Activated CD4-positive, alpha-beta T cell treated with anti-CD3 and anti-CD28 coated beads, Interleukin-2, amount 50 U/mL, for 16 hours (primary cell): ENCODE measurements at regions not wholly inside any gene's neighbourhood (a gene's known extent, or its start where the extent isn't known, plus 50 kb on each side); places are given as distances from the start of the nearest gene placed in this dataset.
"Not testable (repeated sequence)": the region's sequence is repeated elsewhere in the genome, so short reads cannot be mapped to it uniquely, and the experiment has no call there.

Experiments
- DNase-seq: peaks from one replicate; pipeline ENCODE4 v3.0.0-alpha.2; 2020

DNA sequence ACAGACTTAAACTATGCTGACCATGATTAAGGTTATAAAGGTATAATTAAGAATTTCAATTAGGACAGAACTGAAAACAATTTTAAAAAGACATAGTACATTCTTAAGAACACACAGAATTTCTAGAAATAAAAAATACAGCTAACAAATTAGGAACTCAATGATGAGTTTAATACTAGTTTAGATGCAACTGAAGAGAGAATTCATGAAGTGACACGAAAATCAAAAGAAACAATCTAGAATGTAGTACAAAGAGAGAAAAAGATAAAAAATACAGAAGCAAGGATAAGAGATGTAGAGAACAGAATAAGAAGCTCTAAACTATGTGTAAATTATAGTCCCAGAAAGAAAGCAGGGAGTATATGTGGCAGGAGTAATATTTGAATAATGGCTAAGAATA is 187.8 kb upstream of the KRR1 start:
- DNase-seq = no peak

GRCh38 chr12:75698052-75698451 is 186.6 kb upstream of the KRR1 start:
- no peak for DNase-seq

DNA sequence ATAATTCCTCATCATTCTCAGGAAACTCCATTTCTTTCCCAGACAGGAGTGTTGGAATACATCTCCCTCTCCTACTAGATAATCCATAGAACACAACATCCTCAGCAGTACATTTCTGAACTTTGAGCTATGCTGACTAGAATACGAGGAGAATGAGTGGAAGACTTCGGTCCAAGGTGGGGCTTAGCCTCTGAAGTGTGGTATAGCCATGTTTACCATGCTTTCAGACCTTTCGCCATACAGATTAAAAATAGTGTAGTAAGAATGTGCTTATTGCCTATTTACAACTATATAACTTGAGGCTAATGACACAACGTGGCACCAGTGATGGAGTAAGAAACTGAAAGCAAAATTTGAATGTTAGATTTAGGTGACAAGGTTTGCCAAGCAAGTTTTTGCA is 184.5 kb upstream of the KRR1 start:
- DNase-seq = no peak

- no peak for DNase-seq
Measured at GRCh38 chr12:75694534-75695268, 183.3 kb upstream of the KRR1 start.

DNA sequence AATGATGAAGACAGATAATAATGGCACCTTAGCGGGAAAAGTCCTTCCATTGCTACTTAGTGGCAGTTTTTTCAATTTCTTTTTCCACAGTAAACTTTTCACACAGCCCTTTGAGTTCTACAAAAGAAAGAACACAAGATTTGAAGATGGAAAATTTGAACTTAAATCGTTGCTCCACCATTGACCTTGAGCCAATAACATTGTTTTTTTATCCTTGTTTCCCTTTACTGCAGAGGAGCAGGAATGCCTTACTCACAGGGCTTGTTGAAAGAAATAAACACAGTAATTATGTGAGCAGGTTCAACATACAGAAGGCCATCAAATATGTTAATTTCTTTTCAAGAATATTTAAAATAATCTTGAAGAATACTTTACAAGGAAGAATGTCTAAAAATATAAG is 181.5 kb upstream of the KRR1 start:
- no peak for DNase-seq

- no peak for DNase-seq
Measured at GRCh38 chr12:75690296-75690955, 179.0 kb upstream of the KRR1 start.

GRCh38 chr12:75686233-75686632 is 174.8 kb upstream of the KRR1 start:
- not testable (repeated sequence) for DNase-seq

DNA sequence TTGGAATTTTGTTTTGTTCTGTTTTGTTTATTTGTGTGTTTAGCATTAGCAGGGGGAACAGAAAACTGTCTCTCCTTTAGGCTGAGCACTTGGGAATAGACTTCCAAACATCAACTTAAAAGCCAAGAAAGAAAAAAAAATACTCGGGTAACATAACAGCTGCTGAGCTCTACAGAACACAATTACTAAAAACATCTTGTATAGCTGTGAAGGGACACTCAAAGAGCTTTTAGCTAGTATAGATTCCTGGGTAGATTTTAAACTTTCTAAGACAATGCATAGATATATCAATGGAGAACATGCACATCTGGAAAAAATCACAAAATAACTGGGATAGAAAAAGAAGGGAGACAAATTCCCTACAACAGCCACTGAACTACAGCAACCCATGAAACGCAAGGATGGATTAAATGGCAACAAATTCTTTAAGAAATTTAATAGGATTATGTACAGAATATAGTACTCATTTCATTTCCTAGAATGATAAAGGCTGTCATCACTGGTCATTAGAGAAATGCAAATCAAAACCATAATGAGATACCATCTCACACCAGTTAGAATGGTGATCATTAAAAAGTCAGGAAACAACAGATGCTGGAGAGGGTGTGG is 174.3 kb upstream of the KRR1 start:
- no peak for DNase-seq

GRCh38 chr12:75684678-75685616 is 173.5 kb upstream of the KRR1 start:
- peak; percentile 14 for DNase-seq

DNA sequence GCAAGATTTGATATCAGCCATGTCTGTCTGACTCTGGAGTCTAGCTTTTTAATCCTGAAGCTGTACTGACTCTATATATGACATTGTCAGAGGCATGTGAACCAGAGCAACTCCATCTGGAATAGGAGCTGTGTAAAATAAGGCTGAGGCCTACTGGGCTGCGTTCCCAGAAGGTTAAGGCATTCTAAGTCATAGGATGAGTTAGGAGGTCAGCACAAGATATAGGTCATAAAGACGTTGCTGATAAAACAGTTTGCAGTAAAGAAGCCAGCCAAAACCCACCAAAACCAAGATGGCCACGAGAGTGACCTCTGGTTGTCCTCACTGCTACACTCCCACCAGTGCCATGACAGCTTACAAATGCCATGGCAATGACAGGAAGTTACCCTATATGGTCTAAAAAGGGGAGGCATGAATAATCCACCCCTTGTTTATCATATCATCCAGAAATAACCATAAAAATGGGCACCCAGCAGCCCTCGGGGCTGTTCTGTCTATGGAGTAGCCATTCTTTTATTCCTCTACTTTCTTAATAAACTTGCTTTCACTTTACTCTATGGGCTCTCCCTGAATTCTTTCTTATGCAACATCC is 172.7 kb upstream of the KRR1 start:
- DNase-seq = not testable (repeated sequence)

DNA sequence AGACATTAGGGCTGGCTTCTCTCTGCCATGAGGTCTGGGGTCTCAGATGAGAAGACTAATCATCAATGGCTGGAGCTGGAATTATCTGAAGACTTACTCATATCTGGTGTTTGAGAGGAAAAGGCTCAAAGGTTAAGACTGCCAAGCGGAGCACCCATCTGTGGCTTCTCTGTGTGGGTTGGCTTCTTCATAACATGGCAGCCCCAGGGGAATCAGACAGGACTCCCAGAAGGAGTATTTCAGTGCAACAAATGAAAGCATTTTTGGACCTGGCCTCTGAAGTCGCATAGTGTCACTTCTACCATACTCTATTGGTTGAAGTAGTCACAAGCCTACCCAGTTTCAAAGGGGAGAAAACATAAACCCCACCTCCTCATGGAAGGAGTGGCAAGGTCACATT is 171.8 kb upstream of the KRR1 start:
- no peak for DNase-seq

DNA sequence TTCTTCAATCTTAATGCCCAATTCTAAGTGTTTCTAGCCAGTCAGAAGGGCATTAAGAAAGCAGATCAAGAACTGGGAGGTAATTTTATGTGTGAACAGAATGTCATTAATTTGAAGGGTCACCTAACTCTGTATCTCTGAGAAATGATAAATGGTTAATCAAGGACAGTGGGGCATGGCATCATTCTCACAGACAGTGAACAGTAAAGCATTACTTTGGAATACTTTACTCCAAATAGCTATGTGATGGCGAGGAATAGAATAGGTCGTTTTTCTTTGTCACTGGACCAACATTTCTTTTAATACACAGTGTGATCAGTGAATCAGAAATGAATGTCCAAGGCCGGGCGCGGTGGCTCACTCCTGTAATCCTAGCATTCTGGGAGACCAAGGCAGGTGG is 166.1 kb upstream of the KRR1 start:
- no peak for DNase-seq

DNA sequence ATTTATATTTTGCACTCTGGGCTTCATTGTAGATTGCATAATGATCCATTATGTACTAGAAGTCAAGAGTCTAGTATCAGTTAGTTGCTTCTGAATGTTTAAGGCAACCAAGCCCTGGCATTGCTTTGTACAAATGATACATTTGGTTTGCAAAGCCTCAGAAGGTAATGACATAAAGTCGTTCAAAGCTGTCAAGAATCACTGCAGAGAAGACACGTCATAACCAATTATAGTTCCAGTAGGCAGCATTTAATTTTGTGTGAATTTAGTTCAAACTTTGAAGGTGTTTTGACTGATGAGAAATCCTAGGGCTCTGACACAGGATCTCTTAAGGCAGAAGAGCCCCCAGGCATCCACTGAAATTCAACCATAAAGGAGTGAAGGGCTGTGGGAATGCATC is 163.0 kb upstream of the KRR1 start:
- no peak for DNase-seq

DNA sequence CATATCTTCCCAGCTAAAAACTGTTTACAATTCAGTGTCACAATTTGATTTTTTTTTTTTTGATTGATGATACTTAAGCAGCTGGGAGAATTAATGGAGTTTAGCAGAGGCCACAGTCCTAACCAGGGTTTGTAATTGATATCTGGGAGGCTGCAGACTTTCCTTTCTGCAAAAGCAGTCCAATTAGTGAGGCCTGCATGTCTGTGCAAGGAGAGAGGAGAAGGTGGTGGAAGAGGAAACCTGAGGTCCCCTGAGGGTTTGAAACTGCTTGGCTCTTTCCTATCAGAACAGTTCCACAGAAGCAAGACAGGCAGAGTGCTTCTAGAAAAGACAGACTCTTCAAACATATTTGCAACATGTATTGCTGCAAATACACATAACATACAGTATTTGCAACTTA is 160.8 kb upstream of the KRR1 start:
- no peak for DNase-seq

GRCh38 chr12:75670216-75670615 is 158.8 kb upstream of the KRR1 start:
- DNase-seq = no peak

DNA sequence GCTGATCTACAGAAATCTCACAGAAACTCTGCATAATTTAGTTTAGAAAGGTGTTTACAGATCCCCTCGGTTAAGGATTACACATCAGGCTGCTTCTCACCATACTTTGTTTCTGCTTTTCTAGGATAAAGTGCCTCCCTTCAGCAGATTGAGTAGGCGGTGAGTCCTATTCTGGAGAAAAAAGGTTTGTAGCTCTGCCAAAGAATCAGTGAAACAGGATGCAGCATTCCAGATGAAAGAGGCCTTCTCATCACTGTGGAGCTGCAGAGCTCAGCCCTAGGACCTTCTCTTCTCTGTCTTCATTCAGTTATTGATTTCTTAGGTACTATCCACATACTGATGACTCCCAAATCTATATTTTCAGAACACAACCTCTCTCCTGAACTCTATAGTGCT is 155.5 kb upstream of the KRR1 start:
- DNase-seq = no peak

- DNase-seq = no peak
Measured at GRCh38 chr12:75666126-75666938, 154.9 kb upstream of the KRR1 start.

DNA sequence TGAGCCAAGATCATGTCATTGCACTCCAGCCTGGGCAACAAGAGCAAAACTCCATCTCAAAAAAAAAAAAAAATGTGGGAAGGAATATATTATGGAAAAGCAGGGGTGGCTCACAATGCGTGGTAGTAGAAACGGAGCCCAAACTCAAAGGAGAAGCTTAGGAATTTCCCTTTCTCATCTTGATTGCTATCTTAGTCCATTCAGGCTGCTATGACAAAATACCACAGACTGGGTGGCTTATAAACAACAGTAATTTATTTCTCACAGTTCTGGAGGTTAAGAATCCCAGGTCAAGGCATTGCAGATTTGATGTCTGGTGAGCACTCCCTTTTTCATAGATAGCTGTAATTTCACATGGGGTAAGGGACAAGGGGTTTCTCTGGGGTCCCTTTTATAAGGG is 153.8 kb upstream of the KRR1 start:
- DNase-seq = no peak

DNA sequence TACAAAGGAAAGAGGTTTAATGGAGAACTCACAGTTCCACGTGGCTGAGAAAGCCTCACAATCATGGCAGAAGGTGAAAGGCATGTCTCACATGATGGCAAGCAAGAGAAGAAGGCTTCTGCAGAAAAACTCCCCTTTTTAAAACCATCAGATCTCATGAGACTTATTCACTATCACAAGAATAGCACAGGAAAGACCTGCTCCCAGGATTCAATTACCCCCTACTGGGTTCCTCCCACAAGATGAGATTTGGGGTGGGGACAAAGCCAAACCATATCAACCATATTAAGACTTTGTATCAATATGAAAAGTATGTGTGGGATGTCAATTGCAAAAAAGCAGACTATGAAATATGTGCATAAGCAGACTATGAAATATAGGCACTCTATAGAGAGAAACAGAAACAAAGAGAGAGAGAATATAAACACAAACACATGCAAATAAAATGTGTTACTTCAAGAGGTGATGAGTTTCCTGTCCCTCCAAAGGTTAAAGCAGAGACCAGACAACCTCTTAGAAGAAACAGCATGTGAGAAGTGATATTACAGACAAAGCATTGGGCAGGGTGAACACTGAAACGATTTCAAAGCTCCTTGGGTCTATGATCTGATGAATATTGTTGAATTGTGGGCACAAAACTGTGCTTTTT is 151.2 kb upstream of the KRR1 start:
- no peak for DNase-seq

- no peak for DNase-seq
Measured at GRCh38 chr12:75661908-75662307, 150.5 kb upstream of the KRR1 start.

DNA sequence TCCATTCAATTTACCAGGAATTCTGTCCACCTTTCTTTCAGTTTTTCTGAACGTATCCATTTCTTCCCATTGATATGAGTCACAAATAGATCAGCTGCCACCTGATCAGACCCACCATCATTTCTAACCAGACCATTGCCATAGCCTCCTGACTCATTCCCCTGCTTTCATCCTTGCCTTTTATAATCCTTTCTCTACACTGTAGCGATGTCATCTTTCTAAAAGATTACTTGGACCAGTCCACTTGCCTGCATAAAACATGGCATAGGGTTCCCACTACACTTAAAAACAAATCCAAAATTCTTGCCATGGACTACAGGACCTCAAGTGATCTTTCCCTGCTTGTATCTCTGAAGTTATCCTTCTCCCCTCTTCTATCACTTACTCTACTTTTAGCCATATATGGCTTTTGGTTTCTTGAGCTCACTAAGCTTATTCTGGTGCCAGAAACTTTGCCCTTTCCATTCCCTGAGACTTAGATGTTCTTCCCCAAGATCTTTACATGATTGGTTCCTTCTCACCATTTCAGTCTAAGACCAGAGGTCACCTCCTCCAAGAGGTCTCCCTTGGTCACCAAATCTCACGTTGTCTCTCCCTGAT is 149.5 kb upstream of the KRR1 start:
- no peak for DNase-seq
